H4 (cell line): ENCODE measurements at regions not wholly inside any gene's neighbourhood (a gene's known extent, or its start where the extent isn't known, plus 50 kb on each side); places are given as distances from the start of the nearest gene placed in this dataset.

Experiments used
- DNase-seq: peaks from one replicate; pipeline ENCODE4 v3.0.0-alpha.2; 2015; ENCODE audit warnings: low spot score

DNA sequence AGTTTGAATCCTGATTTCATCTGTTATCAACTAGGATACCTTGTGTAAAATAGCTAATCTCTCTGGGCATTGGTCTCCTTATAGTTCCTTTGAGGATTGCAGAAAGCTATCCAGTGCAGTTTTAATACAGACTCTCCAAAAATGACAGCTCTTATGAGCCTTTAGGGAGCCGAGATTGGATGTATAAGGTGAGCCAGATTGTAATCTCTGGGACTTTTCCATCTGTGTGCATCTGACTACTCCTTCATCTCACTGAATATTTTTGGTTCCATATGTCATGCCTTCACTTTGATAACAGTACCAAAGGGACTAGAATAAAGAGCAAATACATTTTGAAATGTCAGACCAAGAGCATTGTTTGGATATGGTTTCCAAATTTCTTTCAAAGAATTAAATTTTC lies 367.2 kb downstream of the TMEM232 start:
- DNase-seq = no peak

GRCh38 chr5:110361471-110361870 lies 365.0 kb downstream of the TMEM232 start:
- no peak for DNase-seq

GRCh38 chr5:110362261-110362660 lies 364.2 kb downstream of the TMEM232 start:
- no peak for DNase-seq

- DNase-seq = no peak
These were observed 359.8 kb downstream of the TMEM232 start for GRCh38 chr5:110366716-110367115.
